Activated T-cell treated with anti-CD3 and anti-CD28 coated beads for 24 hours (primary cell): ENCODE measurements at regions not wholly inside any gene's neighbourhood (a gene's known extent, or its start where the extent isn't known, plus 50 kb on each side); places are given as distances from the start of the nearest gene placed in this dataset.
"Not testable (repeated sequence)": the region's sequence is repeated elsewhere in the genome, so short reads cannot be mapped to it uniquely, and the experiment has no call there.

Source experiments
- DNase-seq: peaks from one replicate; pipeline ENCODE4 v3.0.0-alpha.2; 2020; ENCODE audit warnings: low read depth

DNA sequence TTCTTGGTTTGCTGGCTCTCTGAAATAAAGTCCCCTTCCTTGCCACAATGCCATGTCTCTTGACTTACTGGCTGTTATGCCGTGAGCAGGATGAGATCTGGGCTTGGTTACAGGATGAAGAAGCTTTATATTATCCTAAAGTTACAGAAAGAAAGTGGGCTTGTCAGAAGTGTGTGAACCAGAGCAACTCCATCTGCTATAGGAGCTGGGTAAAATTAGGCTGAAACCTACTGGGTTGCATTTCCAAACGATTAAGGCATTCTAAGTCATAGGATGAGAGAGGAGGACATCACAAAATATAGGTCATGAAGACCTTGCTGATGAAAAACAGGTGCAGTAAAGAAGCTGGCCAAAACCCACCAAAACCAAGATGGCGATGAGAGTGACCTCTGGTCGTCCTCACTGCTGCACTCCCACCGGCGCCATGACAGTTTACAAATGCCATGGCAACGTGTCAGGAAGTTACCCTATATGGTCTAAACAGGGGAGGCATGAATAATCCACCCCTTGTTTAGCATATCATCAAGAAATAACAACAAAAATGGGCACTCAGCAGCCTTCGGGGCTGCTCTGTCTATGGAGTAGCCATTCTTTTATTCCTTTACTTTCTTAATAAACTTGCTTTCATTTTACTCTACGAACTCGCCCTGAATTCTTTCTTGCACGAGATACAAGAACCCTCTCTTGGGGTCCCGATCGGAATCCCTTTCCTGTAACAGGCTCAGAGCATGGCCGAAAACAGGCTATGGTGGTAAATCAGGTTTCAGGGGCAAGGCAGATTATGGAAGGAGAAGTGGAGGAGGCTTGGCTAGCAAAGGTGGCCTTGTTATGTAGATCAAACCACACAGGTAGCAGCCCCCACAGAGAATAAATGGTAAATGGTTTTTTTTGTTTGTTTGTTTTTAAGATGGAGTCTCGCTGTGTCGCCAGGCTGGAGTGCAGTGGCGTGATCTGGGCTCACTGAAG, 81.3 kb upstream of the C16orf82 start:
- DNase-seq: no peak

DNA sequence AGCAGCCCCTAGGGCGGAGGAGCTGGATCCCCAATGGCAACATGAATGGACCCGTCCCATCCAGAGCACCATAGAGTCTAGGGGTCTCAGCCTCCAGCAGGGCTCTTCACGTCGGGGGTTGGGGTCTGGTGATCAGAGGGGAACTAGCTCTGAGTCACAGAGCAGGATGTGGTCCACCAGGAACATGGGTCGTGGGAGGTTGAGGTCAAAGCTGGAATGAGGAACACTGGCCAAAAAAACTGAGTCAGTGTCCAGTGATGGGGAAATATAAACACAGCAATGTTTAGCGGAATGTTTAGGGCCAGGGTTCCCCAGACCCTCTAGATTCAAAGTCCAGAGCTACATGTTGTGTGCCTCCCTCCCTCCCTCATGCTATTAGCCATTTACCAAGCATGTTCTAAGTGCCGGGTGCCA, 79.1 kb upstream of the C16orf82 start:
- no peak for DNase-seq

DNA sequence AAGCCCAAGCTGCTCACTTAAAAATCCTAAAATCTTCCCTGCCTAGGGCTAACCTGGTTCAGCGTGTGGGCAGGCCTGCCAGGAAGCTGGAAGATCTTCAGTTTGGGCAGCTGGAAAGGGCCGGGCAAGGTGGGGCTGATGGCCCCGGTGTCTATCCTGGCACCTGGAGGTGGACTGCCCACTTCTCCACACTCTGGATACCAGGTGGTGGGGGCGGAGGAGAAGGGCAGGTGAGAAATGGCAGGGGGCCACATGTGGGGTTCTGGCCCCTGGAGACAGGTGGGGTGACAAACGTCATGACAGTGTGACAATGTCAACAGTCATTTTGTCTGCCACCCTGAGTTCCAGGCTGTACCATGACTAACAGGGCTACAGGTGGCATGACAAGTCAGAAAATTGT, 78.5 kb upstream of the C16orf82 start:
- DNase-seq: no peak

DNA sequence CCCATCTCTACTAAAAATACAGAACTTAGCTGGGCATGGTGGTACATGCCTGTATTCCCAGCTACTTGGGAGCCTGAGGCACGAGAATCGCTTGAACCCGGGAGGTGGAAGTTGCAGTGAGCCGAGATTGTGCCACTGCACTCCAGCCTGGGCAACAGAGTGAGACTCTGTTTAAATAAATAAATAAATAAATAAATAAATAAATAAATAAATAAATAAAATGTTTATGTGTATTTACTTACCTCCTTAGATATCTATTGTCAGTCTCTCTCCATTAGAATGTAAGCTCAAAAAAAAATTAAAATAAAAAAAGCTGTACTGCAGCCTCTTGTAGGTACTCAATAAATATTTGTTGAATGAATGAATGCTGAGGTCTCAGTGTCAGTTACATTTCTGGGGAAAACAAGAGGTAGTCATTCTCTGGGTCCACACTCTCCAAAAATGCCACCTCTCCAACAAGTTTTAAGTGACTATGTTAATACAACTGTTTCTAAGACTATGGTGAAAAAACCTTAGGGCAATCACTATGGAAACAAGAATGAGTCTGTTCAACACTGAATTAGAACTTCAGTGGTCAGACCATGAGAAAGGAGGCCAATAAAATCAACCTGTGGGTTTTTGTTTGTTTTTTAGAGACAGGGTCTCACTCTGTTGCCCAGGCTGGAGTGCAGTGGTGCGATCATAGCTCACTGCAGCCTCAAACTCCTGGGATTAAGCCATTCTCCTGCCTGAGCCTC, 76.2 kb upstream of the C16orf82 start:
- DNase-seq: not testable (repeated sequence)

DNA sequence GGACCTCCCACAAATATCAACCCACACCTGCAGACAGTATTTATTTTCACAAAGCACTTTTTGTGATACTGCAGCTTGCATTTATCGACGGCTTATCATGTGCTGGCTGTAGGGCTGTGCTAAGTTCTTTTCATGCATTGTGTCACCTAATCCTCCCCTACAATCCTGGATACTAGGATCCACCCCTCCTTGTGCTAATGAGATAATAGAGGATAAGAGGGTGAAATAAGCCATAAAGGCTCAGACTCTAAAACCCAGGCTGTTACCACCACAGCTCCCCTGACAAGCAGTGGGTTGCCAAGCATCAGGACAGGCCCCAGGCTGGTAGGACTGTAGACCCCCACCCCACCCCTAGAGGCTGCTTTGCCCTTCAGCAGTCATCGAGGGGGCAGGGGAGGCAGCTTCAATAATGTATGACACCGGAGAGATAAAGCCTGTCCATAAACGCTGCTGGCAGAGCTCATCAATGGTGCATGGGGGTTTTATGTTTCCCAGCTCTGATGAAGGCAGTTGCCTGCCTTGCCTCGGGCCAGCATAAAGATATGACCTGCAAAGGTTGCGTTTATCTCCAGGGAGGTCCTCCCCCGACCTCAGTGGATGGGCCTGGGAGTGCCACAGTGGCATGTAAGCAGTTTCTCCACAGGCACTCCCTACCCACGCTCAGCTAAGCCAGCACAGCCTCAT, 73.9 kb upstream of the C16orf82 start:
- no peak for DNase-seq

DNA sequence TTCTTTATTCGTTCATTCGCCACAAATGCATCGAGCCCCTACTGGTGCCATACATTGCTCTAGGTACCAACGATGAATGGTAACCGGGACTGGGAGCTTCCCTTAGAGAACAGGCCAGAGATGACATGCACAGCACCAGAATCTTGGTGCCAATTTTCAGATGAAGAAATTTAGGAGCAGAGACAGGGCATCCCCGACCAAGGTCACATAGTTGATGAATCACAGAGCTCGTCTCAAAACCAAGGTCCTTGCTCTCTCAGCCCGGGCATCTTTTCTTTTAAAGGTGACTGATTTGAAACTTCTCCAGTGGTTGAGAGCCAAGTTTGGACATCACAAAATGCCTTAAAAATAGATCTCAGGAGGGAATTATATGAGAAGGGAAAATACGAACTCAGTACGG, 73.2 kb upstream of the C16orf82 start:
- no peak for DNase-seq

DNA sequence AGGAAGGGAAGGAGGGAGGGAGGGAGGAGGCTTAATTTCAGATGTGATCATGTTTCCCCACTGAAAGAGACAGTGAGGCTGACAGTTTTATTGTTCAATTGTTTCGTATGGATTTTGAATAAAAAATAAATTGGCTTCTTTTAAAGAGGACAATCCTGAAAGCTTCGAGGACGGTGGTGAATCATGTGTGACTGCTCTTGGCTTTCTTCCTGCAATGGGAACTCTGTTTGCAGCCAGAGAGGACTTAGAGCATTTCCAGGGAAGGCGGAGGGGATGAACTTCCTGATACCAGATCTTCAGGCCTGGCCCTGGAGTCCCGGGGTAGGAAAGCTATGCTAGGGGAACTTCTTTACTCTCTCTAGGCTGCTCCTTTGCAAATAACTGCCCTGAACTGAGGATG, 72.8 kb upstream of the C16orf82 start:
- DNase-seq: no peak

DNA sequence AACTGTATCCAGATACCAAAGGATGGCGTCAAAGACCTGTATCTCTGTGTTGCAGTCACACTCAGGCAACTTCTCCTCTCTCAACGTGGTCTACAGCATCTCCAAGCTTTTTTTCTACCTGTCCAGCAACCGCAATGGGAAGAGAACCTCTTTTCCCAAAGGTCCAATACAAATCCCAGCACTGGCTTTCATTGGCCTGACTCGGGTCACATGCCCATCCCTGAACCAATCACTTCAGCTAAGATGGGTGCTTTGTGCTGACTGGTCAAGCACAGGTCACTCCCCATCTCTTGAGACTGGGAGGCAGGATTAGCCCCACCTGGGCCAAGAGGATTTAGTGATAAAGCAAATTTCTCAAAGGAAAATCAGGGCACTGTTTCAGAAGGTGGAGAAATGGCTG, 71.2 kb upstream of the C16orf82 start:
- DNase-seq: no peak

DNA sequence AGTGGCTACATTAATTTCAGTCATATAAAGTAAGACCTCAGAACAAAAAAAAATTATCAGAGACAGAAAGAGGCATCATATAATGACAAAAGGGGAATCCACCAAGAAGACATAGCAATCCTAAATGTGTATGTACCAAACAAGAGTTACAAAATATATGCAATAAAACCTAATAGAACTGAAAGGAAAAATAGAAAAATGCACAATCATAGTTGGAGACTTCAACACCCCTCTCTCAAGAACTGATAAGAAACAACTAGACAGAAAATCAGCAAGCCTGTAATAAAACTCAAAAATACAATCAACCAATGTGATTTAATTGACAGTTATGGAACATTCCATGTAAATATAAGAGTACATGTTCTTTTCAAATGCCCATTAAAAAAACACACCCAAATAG, 61.3 kb upstream of the C16orf82 start:
- DNase-seq: no peak
